Activated T-helper 1 cell treated with Interleukin-2 at 50 U/mL for 16 hours (primary cell): ENCODE measurements at regions not wholly inside any gene's neighbourhood (a gene's known extent, or its start where the extent isn't known, plus 50 kb on each side); places are given as distances from the start of the nearest gene placed in this dataset.

Source experiments
- DNase-seq: peaks from one replicate; pipeline ENCODE4 v3.0.0-alpha.2; 2020; ENCODE audit warnings: low read depth

DNA sequence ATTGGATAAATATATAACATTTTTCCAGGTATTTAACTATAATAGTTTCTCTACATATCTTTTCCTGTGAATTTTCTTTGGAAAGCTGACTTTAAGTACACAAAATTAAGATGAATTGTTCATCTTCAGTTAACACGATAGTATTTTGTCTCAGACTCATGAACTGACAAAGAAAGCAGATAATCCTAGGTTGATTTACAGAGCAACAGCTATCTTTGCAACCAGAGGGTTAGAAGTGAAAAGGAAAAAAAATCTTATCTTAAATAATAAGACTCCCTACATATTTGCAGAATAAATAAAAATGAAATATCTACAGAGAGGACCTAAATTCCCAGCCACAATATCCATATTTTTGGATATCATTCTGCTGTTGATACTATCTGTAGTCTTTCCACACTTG, 350.2 kb upstream of the GRM7 start:
- no peak for DNase-seq

GRCh38 chr3:6512172-6512800, 348.6 kb upstream of the GRM7 start:
- DNase-seq = no peak

DNA sequence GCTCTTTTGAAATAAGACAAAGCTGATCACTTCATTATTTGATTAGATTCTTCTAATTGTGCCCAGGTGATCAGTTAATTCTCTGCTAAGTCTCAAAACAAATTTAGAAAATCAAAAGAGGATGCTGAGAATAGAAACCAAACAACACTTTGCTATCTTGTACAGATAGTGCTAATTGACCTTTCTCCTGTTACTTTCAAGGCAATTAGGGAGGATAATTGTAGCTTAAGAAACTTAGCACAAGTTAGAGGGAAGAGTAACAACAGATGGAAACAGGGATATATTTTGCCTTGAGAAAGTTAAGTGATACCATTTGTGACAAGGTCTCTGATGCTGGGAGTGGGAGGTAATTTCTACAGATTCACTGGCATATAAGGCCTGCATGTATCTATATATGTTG, 344.8 kb upstream of the GRM7 start:
- no peak for DNase-seq

DNA sequence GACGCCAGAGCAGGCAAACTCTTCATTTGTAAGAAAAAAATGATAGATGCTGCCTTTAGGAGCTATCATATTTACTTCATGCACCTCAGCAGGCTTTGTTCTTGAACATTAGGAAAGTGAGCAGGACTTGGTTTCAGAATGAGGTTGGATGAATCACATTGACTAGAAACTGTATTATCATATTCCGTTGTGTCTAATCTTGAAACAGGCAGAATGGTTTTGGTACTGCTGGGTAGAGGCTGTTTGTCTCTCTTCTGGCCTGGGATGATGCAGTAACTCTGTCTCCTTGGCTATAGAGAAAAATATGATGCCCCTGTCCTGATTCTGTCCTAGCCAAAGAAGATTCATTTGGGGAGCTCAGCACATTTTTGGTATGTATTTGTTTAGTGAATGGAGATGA, 344.2 kb upstream of the GRM7 start:
- DNase-seq = no peak

- no peak for DNase-seq
Measured at GRCh38 chr3:6518709-6519345, 342.1 kb upstream of the GRM7 start.

DNA sequence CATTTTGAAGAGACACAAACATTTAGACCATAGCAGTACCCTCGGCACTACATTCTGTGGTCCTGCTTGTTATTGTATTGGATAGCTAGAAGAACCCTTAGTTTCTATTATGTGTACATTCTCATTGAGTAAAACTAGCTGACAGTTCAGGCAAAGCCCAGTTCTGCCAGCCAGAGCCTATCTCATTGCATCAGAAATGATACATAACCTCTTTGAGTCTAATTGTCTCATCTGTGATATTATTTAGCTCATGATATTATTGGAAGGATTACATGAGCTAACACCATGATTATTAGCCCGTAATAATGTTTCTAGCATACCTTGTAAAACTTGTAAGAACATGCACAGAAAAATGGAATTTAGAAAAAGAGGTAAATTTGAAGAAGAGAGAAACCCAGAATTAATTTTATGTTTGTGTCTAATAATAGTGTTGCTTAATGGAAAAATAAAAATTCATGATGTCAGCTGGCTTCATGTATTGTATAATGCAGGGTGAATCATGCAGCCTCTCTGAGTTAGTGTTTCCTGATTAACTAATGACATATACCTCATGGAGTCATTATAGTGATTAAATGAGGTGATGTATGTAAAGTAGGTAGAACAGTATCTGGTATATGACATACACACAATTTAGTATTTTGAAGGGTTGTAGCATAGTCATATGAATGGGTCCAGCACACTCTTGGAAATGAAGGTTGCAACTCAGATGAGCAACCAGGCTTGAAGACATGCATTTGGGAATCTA, 339.4 kb upstream of the GRM7 start:
- DNase-seq = no peak

DNA sequence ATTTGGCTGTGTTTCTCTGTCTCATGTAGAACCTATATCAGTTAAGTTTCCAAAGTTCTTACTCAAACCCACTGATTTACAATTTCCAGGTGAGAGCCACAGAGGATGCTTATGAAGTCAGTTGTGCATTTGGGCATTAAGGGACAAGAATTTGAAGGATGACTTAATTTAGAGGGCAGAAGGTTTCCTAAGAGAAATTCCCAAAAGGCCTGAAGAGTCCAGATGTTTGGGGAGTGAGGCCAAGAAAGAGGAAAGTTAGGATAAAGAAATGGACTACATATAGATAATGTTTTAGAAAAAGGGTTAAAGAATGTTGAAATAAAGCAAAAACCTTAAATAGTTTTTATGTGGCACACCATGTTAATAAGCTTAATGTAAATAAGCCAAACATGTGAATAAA, 338.7 kb upstream of the GRM7 start:
- no peak for DNase-seq

- no peak for DNase-seq
Measured at GRCh38 chr3:6523043-6523442, 337.9 kb upstream of the GRM7 start.

- no peak for DNase-seq
Measured at GRCh38 chr3:6524479-6524878, 336.4 kb upstream of the GRM7 start.

GRCh38 chr3:6526321-6526720, 334.6 kb upstream of the GRM7 start:
- DNase-seq = no peak

DNA sequence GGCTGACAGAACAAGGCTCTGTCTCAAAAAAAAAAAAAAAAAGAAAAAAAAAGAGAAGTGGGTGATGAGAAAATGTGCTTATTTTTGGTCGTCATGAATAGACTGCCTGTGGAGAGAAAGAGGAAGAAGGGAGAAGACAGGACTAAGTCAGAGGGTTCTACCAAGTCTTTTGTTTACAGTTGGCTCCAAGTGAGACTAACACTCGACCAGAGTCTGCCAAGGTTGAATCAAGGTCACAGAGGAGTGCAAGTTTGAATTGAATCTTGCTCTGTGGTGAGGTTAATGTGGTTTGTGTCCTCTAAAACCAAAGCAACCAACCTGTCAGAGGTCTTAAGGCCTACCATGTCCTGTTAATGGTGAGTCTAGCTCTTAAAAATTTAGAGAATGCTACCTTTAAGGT, 334.1 kb upstream of the GRM7 start:
- no peak for DNase-seq

DNA sequence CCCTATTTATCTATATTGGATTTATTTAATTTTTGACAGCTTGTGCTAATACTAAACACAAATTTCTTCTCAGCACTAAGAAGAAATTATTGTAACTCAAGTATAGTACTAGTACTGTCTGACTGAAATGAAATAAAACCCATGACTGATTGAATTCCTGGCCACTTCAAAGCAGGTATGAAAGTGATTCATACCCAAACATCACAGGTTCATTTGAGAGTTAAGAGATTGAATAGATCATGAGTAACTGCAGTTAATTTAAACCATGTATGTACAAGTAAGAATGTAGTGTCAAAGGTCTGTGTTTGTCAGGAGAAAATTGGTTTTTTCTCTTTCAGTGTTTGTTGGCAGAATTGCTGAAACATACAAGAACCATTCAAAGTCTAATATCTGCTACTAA, 332.0 kb upstream of the GRM7 start:
- DNase-seq = no peak

DNA sequence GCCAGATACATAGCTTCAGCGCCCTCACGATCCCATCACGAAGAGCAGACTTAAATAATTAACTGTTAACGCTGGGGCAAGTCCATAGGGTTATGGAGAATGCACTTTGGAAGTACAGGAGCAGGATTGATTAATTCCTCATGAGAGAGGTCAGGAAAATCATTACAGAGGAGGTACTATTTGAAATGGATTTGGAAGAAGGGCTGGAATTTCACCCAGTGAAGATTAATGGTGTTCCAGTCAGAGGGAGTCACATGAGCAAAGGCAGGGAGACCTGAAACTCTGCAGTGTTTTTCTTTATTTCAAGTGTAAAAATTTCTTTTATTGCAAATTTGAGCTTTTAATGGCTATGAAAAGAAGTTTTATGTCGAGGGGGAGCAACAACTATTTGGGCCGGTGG, 329.8 kb upstream of the GRM7 start:
- DNase-seq = no peak

DNA sequence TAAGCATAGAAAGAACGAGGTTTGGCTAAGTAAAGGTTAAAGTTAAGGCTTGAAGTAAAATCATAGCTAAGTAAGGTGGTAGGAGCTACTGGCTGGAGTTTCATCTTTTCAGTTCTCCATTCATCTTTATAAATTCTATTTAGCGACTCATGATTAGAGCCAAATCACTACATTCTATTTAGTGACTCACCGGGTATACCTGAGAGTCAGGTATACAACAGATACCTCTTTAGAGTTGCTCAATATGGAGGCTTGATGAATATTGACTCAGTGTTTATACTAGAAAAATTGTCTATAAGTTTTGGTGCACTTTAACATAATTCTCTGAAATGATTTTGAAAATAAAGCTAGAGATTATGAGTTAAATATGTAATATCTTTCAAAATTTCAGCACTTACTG, 328.8 kb upstream of the GRM7 start:
- DNase-seq = no peak

DNA sequence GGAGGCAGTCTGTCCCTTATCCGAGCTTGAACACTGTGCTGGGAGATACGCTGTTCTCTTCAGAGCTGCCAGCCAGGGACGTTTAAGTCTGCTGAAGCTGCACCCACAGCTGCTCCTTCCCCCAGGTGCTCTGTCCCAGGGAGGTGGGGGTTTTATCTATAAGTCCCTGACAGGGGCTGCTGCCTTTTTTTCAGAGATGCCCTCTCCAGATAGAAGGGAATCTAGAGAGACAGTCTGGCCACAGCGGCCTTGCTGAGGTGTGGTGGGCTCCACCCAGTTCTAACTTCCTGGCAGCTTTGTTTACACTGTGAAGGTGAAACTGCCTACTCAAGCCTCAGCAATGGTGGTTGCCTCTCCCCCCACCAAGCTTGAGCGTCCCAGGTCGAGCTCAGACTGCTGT, 319.9 kb upstream of the GRM7 start:
- DNase-seq = no peak

- no peak for DNase-seq
Measured at GRCh38 chr3:6542795-6543194, 318.1 kb upstream of the GRM7 start.

GRCh38 chr3:6549296-6549695, 311.6 kb upstream of the GRM7 start:
- DNase-seq = no peak

- DNase-seq = no peak
Measured at GRCh38 chr3:6551165-6551564, 309.8 kb upstream of the GRM7 start.

GRCh38 chr3:6560259-6560658, 300.7 kb upstream of the GRM7 start:
- no peak for DNase-seq

- DNase-seq = no peak
Measured at GRCh38 chr3:6567241-6567640, 293.7 kb upstream of the GRM7 start.

DNA sequence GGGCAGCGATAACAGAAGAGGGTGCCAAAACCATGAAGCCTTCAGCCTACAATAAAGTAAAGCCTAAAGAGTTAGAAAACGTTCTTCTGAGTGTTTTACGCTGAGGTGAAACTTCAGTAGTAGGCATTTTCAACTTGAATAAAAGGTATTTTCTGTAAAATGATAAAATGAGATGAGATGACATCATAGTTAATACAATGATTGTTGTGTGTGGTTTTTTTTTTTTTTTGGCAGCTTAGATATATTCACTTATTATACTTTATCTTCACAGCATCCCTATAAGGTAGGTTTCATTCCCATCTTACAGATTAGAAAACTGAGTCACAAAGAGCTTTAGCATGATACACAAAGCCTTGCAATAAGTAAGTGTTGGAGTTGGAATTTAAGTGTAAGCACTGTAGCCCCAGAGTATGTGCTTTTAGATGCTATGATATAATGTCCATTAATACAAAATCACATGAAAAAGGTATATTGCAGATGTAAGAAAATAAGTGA, 291.9 kb upstream of the GRM7 start:
- no peak for DNase-seq

DNA sequence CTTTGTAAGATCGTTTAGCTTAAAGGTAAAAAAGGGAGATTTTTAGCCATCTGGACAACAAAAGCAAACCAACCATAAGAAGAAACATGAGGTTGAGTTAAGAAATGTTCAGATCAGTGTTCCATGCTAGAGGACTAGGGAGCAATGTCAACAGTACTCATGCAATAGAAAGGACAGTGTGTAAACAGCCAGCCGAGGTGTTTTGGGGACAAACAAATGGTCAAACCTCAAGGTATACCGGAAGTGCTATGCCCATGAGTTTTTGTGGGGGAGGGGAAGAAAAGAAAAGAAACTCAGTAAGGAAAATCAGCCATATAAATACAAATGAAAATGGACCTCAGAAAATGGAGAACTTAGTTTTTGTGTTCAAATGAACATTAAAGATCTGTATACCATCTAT, 289.5 kb upstream of the GRM7 start:
- no peak for DNase-seq

DNA sequence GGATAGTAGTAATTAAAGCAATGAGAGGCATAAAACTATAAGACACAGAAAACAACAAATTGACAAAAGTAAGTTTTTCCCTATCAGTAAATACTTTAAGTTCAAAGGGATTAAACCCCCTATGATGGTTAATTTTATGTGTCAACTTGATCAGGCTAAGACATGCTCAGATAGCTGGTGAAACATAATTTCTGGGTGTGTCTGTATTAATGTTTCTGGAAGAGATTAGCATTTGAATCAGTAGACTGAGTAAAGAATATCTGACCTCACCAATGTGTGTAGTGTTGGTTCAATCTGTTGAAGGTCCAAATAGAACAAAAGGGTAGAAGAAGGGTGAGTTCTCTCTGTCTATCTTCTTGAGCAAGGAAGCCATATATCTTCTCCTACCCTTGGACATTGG, 283.3 kb upstream of the GRM7 start:
- no peak for DNase-seq

DNA sequence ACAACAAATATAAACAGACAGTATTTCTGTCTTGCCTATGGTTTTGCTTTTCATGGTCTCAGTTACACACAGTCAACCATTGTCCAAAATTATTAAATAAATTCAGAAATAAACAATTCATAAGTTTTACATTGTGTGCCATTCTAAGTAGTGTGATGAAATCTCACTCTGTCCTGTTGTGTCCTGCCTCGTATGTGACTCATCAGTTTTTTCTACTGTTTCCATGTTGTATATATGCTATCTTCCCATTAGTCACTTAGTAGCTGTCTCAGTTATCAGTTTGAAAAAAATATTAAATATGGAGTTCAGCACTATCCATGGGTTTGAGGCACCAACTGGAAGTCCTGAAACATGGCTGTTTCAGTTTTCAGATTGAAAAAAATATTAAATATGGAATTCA, 282.4 kb upstream of the GRM7 start:
- no peak for DNase-seq
